GM12875 (cell line): ENCODE measurements at regions not wholly inside any gene's neighbourhood (a gene's known extent, or its start where the extent isn't known, plus 50 kb on each side); places are given as distances from the start of the nearest gene placed in this dataset.

ENCODE experiments used
- H3K4me3 ChIP-seq: one replicate; pipeline ENCODE4 v1.5.1; 2011; ENCODE audit warnings: low read depth, low read length, control low read depth
- TF ChIP-seq, protein P1 (sequence below): IDR thresholded peaks from 2 replicates; pipeline ENCODE4 v1.5.1; 2011; ENCODE audit warnings: low read depth, mild to moderate bottlenecking, control low read depth, inconsistent platforms, low read length, moderate library complexity, borderline replicate concordance; ENCODE audit not compliant: insufficient read depth

DNA sequence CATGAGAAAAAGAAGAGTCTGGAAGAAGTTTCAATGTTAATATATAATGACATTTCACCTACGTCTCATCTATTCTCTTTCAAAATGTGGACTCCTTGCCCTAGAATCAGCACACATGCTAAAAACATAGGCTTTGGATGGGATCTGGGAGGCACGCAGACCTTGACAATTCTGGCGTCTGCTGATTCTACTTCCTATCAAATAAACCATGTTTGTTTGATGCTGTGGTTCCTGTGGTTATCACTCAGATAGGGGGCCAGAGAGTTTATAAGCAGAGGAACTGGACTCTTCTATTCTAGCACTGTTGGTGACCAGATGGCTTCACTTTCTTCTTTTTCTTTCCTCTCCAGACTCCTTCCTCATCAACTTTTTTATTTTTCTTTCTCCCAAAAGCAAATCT, 336.8 kb downstream of the DIPK2A start:
- H3K4me3 ChIP-seq = no peak overlapping the region
- TF ChIP-seq, protein P1, sequence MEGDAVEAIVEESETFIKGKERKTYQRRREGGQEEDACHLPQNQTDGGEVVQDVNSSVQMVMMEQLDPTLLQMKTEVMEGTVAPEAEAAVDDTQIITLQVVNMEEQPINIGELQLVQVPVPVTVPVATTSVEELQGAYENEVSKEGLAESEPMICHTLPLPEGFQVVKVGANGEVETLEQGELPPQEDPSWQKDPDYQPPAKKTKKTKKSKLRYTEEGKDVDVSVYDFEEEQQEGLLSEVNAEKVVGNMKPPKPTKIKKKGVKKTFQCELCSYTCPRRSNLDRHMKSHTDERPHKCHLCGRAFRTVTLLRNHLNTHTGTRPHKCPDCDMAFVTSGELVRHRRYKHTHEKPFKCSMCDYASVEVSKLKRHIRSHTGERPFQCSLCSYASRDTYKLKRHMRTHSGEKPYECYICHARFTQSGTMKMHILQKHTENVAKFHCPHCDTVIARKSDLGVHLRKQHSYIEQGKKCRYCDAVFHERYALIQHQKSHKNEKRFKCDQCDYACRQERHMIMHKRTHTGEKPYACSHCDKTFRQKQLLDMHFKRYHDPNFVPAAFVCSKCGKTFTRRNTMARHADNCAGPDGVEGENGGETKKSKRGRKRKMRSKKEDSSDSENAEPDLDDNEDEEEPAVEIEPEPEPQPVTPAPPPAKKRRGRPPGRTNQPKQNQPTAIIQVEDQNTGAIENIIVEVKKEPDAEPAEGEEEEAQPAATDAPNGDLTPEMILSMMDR = no peak

DNA sequence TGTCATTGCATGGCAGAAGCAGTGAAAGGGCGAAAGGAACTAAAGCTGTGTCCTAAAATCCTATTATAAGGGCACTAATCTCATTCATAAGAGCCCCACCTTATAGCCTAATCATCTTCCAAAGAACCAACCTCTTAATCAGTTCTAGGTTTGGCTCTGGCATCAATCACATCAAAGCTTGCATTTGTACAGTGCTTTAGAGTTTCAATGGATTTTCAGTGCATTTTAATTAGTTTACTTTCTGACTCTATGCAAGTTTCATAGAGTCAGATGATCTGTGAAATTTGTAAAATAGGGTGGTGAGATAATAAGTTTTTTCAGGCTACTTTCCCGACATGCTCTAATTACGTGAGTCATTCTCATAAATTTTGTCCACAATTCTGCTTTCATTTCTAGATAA, 341.1 kb downstream of the DIPK2A start:
- TF ChIP-seq, protein P1 = no peak
- no peak overlapping the region for H3K4me3 ChIP-seq

DNA sequence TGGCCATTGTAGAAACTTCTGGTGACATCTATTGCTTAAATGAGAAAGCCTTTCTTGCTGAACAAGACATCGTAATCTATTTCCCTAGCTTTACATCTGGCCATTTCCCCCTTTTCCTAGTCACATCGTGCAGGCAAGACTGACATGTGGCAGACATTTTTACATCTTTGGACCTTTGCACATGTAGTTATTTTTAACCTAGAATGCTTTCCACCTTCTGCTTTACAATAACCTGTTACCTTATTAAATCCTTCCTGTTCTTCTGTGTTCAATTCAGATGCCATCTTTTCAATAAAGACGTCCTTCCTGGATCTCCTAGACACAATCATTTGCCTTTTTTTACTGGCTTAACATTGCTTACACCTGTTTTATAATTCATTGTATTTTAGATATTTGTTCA, 343.3 kb downstream of the DIPK2A start:
- TF ChIP-seq, protein P1 = no peak

DNA sequence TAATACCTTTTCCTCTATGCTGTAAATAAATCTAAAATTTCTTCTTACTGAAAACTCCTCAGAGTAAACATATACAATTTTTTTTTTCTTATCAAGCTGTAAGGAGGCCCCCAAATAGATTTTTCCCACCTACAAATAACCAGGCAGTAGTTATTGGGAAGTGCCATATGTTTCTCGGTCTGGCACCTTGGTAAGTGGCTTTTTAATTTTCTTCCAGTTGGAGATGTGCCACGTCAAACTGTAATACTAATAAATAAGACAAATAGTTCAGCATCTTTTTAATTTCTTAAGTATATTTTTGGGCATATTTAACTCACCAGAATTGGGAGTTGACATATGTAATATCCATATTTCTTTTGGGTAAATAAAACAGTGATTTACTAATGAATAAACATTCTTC, 346.3 kb downstream of the DIPK2A start:
- TF ChIP-seq, protein P1 = no peak

More for the DNA sequence above, 343.3 kb downstream of the DIPK2A start:
- H3K4me3 ChIP-seq = no peak overlapping the region

DNA sequence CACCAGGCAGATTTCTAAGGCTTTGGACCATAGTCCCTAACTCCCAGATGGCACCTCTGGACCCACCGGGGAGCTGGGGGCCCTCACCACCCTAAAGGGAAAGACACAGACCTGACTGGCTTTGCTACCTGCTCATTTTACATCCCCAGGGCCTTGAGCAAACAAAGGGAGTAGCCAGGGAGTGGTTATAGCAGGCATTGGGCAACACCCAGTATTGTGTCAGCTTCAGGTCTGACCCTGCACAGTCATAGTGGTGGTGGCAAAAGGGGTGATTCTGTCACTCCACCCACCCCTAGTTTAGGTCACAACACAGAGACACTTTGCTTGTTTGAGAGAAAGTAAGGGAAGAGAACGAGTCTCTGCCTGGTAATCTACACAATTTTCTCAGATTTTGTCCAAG, 352.5 kb downstream of the DIPK2A start:
- TF ChIP-seq, protein P1 = no peak
- no peak overlapping the region for H3K4me3 ChIP-seq

More for the DNA sequence above, 346.3 kb downstream of the DIPK2A start:
- H3K4me3 ChIP-seq = no peak overlapping the region

DNA sequence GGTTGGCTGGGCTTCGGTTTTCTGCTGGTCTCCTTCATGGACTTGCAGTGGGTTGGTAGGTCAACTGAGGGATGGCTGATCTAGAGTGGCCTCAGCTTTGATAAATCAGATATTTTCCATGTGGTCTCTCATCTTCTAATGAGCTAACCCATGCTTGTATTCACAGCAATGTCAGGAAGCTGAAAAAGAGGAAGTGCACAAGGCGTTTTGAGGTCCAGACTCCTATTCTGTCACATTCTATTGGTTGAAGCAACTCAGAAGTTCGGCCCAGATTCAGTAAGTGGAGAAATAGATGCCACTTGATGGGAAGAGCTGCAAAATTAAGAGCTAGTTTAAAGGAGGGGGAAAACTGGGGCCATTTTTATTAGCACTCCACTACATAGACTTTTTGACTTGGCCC, 361.2 kb downstream of the DIPK2A start:
- no peak overlapping the region for H3K4me3 ChIP-seq
- TF ChIP-seq, protein P1 = no peak

DNA sequence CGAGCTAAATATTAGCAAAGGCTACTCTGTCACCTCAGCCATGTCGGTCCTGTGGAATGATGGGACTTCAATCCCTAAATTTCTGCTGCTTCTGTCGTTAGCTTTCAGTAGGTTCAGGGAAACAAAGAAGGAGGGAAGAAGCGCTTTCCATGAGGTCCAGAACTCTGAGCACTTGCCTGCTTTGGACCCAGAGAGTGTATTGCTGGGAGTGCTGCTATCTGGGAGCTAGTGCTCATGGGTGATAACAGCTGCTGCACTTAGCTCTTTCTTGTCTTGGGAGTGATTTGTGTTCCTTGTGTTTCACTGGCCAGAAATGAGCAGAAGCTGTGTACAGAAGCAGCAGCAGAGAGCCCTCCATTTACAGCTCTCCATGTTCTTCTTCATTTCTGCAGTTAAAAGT, 369.8 kb downstream of the DIPK2A start:
- TF ChIP-seq, protein P1 = no peak
- H3K4me3 ChIP-seq = no peak overlapping the region
